ENCODE measurements at regions not wholly inside any gene's neighbourhood (a gene's known extent, or its start where the extent isn't known, plus 50 kb on each side); places are given as distances from the start of the nearest gene placed in this dataset.

DNA sequence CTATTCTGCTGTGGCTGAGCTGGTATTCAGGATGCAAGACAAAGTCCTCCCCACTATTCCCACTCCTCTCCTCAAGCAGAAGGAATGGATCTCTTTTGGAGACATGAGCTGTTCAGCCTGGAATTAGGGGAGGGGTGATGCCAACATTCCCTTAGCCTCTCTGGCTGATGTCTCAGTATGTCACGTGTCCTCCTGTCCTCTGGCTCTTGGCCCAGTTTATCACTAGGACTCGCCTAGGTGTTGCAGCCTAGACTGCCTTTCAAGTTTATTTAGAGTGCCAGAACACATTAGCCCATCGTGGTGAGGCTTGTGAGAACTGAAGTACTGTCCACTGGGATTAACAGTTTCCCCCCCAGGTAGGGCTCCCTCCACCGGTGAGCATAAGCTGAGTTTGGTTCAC lies 239.9 kb upstream of the MIS18BP1 start:
- TF ChIP-seq EP300 (IDR thresholded peaks at IDR 0.05; ENCODE audit: borderline replicate concordance), result no peak
- TF ChIP-seq MAX (IDR thresholded peaks at IDR 0.05), result no peak
- no peak for TF ChIP-seq RAD21 (IDR thresholded peaks at IDR 0.05; ENCODE audit: low read depth)
- TF ChIP-seq CREB1 (IDR thresholded peaks at IDR 0.05; ENCODE audit: low read depth), result no peak
- TF ChIP-seq TCF12 (IDR thresholded peaks at IDR 0.05; ENCODE audit: low read depth), result no peak
- TF ChIP-seq, protein P1, sequence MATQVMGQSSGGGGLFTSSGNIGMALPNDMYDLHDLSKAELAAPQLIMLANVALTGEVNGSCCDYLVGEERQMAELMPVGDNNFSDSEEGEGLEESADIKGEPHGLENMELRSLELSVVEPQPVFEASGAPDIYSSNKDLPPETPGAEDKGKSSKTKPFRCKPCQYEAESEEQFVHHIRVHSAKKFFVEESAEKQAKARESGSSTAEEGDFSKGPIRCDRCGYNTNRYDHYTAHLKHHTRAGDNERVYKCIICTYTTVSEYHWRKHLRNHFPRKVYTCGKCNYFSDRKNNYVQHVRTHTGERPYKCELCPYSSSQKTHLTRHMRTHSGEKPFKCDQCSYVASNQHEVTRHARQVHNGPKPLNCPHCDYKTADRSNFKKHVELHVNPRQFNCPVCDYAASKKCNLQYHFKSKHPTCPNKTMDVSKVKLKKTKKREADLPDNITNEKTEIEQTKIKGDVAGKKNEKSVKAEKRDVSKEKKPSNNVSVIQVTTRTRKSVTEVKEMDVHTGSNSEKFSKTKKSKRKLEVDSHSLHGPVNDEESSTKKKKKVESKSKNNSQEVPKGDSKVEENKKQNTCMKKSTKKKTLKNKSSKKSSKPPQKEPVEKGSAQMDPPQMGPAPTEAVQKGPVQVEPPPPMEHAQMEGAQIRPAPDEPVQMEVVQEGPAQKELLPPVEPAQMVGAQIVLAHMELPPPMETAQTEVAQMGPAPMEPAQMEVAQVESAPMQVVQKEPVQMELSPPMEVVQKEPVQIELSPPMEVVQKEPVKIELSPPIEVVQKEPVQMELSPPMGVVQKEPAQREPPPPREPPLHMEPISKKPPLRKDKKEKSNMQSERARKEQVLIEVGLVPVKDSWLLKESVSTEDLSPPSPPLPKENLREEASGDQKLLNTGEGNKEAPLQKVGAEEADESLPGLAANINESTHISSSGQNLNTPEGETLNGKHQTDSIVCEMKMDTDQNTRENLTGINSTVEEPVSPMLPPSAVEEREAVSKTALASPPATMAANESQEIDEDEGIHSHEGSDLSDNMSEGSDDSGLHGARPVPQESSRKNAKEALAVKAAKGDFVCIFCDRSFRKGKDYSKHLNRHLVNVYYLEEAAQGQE (IDR thresholded peaks at IDR 0.05; ENCODE audit: low read depth), result no peak
- no peak for TF ChIP-seq EGR1 (IDR thresholded peaks at IDR 0.05)
- no peak for TF ChIP-seq YY1 (IDR thresholded peaks at IDR 0.05; ENCODE audit: low read depth)

DNA sequence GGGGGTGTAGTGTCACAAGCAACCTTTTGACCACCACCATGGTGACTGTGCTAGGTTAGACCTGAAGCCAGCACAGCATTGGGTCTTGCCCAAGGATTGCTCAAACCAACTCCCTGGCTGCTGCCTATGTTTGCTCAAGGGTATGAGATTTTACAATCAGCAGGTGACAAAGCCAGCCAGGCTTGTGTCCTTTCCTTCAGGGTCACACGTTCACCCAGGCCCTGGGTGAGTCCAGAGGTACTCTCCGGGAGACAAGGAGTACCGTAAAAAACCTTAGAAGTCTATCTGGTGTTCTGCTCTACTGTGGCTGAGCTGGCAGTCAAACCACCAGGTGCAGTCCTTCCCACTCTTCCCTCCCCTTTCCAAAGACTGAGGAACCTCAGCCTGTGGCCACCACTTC lies 238.9 kb upstream of the MIS18BP1 start:
- TF ChIP-seq ZBTB7A (IDR thresholded peaks at IDR 0.05; ENCODE audit: low read depth) (no peak), TAF1 (IDR thresholded peaks at IDR 0.05; ENCODE audit: low read depth) (no peak), EP300 (IDR thresholded peaks at IDR 0.05; ENCODE audit: borderline replicate concordance) (no peak), YY1 (IDR thresholded peaks at IDR 0.05; ENCODE audit: low read depth) (no peak), RAD21 (IDR thresholded peaks at IDR 0.05; ENCODE audit: low read depth) (no peak), EGR1 (IDR thresholded peaks at IDR 0.05) (no peak), CEBPB (IDR thresholded peaks at IDR 0.05) (no peak), MAX (IDR thresholded peaks at IDR 0.05) (no peak), CREB1 (IDR thresholded peaks at IDR 0.05; ENCODE audit: low read depth) (no peak), TCF12 (IDR thresholded peaks at IDR 0.05; ENCODE audit: low read depth) (no peak)
- TF ChIP-seq, protein P2, sequence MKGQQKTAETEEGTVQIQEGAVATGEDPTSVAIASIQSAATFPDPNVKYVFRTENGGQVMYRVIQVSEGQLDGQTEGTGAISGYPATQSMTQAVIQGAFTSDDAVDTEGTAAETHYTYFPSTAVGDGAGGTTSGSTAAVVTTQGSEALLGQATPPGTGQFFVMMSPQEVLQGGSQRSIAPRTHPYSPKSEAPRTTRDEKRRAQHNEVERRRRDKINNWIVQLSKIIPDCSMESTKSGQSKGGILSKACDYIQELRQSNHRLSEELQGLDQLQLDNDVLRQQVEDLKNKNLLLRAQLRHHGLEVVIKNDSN (IDR thresholded peaks at IDR 0.05), result no peak
- TF ChIP-seq, protein P1 (IDR thresholded peaks at IDR 0.05; ENCODE audit: low read depth), result no peak

DNA sequence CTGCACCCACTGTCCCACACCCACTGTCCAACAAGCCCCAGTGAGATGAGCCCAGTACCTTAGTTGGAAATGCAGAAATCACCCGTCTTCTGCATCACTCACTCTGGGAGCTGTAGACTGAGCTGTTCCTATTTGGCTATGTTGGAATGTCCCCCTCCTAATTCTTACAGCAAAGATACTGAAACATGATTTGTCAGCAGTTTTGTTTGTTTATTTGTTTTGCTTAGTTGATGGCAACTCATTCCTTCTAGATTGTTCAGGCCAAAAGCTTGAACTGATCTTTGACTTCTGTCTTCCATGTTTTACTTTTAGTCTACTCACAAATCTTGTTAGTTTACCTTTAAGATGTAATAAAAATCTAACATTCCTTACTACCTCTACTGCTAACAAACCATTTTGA lies 233.6 kb upstream of the MIS18BP1 start:
- TF ChIP-seq NFIC (IDR thresholded peaks at IDR 0.05) (no peak), MAX (IDR thresholded peaks at IDR 0.05) (no peak), TCF12 (IDR thresholded peaks at IDR 0.05; ENCODE audit: low read depth) (no peak), EGR1 (IDR thresholded peaks at IDR 0.05) (no peak), EP300 (IDR thresholded peaks at IDR 0.05; ENCODE audit: borderline replicate concordance) (no peak), CREB1 (IDR thresholded peaks at IDR 0.05; ENCODE audit: low read depth) (no peak), TAF1 (IDR thresholded peaks at IDR 0.05; ENCODE audit: low read depth) (no peak), TEAD4 (IDR thresholded peaks at IDR 0.05) (no peak), RAD21 (IDR thresholded peaks at IDR 0.05; ENCODE audit: low read depth) (no peak), ZBTB7A (IDR thresholded peaks at IDR 0.05; ENCODE audit: low read depth) (no peak), FOXM1 (IDR thresholded peaks at IDR 0.05; ENCODE audit: borderline replicate concordance, low read depth) (no peak), YY1 (IDR thresholded peaks at IDR 0.05; ENCODE audit: low read depth) (no peak), CEBPB (IDR thresholded peaks at IDR 0.05) (no peak)
- TF ChIP-seq, protein P1 (IDR thresholded peaks at IDR 0.05; ENCODE audit: low read depth), result no peak
- TF ChIP-seq, protein P2 (IDR thresholded peaks at IDR 0.05), result no peak

GRCh38 chr14:45467023-45467422 lies 214.0 kb upstream of the MIS18BP1 start:
- TF ChIP-seq TEAD4 (IDR thresholded peaks at IDR 0.05) (no peak), EGR1 (IDR thresholded peaks at IDR 0.05) (no peak), EP300 (IDR thresholded peaks at IDR 0.05; ENCODE audit: borderline replicate concordance) (no peak), TAF1 (IDR thresholded peaks at IDR 0.05; ENCODE audit: low read depth) (no peak), YY1 (IDR thresholded peaks at IDR 0.05; ENCODE audit: low read depth) (no peak), FOXM1 (IDR thresholded peaks at IDR 0.05; ENCODE audit: borderline replicate concordance, low read depth) (no peak), RAD21 (IDR thresholded peaks at IDR 0.05; ENCODE audit: low read depth) (no peak), CREB1 (IDR thresholded peaks at IDR 0.05; ENCODE audit: low read depth) (no peak), NFIC (IDR thresholded peaks at IDR 0.05) (no peak), ZBTB7A (IDR thresholded peaks at IDR 0.05; ENCODE audit: low read depth) (no peak)
- TF ChIP-seq, protein P2 (IDR thresholded peaks at IDR 0.05), result no peak
- TF ChIP-seq, protein P1 (IDR thresholded peaks at IDR 0.05; ENCODE audit: low read depth), result no peak
